ENCODE measurements at regions not wholly inside any gene's neighbourhood (a gene's known extent, or its start where the extent isn't known, plus 50 kb on each side); places are given as distances from the start of the nearest gene placed in this dataset.

GRCh38 chr10:108849688-108850087 is 1073.6 kb downstream of the XPNPEP1 start:
- TF ChIP-seq REST (IDR thresholded peaks at IDR 0.05; ENCODE audit: low read depth) (no peak), TAF1 (IDR thresholded peaks at IDR 0.05; ENCODE audit: low read depth) (no peak), EGR1 (IDR thresholded peaks at IDR 0.05) (no peak), MAX (IDR thresholded peaks at IDR 0.05) (no peak), NFIC (IDR thresholded peaks at IDR 0.05) (no peak), ZBTB7A (IDR thresholded peaks at IDR 0.05; ENCODE audit: low read depth) (no peak), USF1 (IDR thresholded peaks at IDR 0.05) (no peak), TEAD4 (IDR thresholded peaks at IDR 0.05) (no peak), FOXM1 (IDR thresholded peaks at IDR 0.05; ENCODE audit: borderline replicate concordance, low read depth) (no peak), EP300 (IDR thresholded peaks at IDR 0.05; ENCODE audit: borderline replicate concordance) (no peak), CEBPB (IDR thresholded peaks at IDR 0.05) (no peak), RAD21 (IDR thresholded peaks at IDR 0.05; ENCODE audit: low read depth) (no peak), CREB1 (IDR thresholded peaks at IDR 0.05; ENCODE audit: low read depth) (no peak), TCF12 (IDR thresholded peaks at IDR 0.05; ENCODE audit: low read depth) (no peak), YY1 (IDR thresholded peaks at IDR 0.05; ENCODE audit: low read depth) (no peak)

- no peak for TF ChIP-seq YY1 (IDR thresholded peaks at IDR 0.05; ENCODE audit: low read depth)
- no peak for TF ChIP-seq TCF12 (IDR thresholded peaks at IDR 0.05; ENCODE audit: low read depth)
- TF ChIP-seq EP300 (IDR thresholded peaks at IDR 0.05; ENCODE audit: borderline replicate concordance): no peak
- no peak for TF ChIP-seq NFIC (IDR thresholded peaks at IDR 0.05)
- TF ChIP-seq CEBPB (IDR thresholded peaks at IDR 0.05): no peak
- no peak for TF ChIP-seq RAD21 (IDR thresholded peaks at IDR 0.05; ENCODE audit: low read depth)
These were observed 1074.1 kb downstream of the XPNPEP1 start for GRCh38 chr10:108849186-108849585.

- no peak for TF ChIP-seq CEBPB (IDR thresholded peaks at IDR 0.05)
- no peak for TF ChIP-seq EGR1 (IDR thresholded peaks at IDR 0.05)
- TF ChIP-seq CREB1 (IDR thresholded peaks at IDR 0.05; ENCODE audit: low read depth): no peak
- TF ChIP-seq RAD21 (IDR thresholded peaks at IDR 0.05; ENCODE audit: low read depth): no peak
- no peak for TF ChIP-seq REST (IDR thresholded peaks at IDR 0.05; ENCODE audit: low read depth)
- no peak for TF ChIP-seq FOXM1 (IDR thresholded peaks at IDR 0.05; ENCODE audit: borderline replicate concordance, low read depth)
- no peak for TF ChIP-seq NFIC (IDR thresholded peaks at IDR 0.05)
- TF ChIP-seq YY1 (IDR thresholded peaks at IDR 0.05; ENCODE audit: low read depth): no peak
- no peak for TF ChIP-seq TAF1 (IDR thresholded peaks at IDR 0.05; ENCODE audit: low read depth)
- no peak for TF ChIP-seq TEAD4 (IDR thresholded peaks at IDR 0.05)
- no peak for TF ChIP-seq MAX (IDR thresholded peaks at IDR 0.05)
- TF ChIP-seq ZBTB7A (IDR thresholded peaks at IDR 0.05; ENCODE audit: low read depth): no peak
- TF ChIP-seq EP300 (IDR thresholded peaks at IDR 0.05; ENCODE audit: borderline replicate concordance): no peak
- no peak for TF ChIP-seq USF1 (IDR thresholded peaks at IDR 0.05)
- no peak for TF ChIP-seq TCF12 (IDR thresholded peaks at IDR 0.05; ENCODE audit: low read depth)
These were observed 1075.3 kb downstream of the XPNPEP1 start for GRCh38 chr10:108848046-108848445.

GRCh38 chr10:108840944-108841343 is 1082.4 kb downstream of the XPNPEP1 start:
- TF ChIP-seq FOXM1 (IDR thresholded peaks at IDR 0.05; ENCODE audit: borderline replicate concordance, low read depth): no peak
- TF ChIP-seq TAF1 (IDR thresholded peaks at IDR 0.05; ENCODE audit: low read depth): no peak
- no peak for TF ChIP-seq RAD21 (IDR thresholded peaks at IDR 0.05; ENCODE audit: low read depth)
- TF ChIP-seq ZBTB7A (IDR thresholded peaks at IDR 0.05; ENCODE audit: low read depth): no peak
- TF ChIP-seq TCF12 (IDR thresholded peaks at IDR 0.05; ENCODE audit: low read depth): no peak
- TF ChIP-seq MAX (IDR thresholded peaks at IDR 0.05): no peak
- no peak for TF ChIP-seq EP300 (IDR thresholded peaks at IDR 0.05; ENCODE audit: borderline replicate concordance)
- no peak for TF ChIP-seq NFIC (IDR thresholded peaks at IDR 0.05)
- TF ChIP-seq CEBPB (IDR thresholded peaks at IDR 0.05): no peak
- TF ChIP-seq EGR1 (IDR thresholded peaks at IDR 0.05): no peak
- no peak for TF ChIP-seq TEAD4 (IDR thresholded peaks at IDR 0.05)
- TF ChIP-seq USF1 (IDR thresholded peaks at IDR 0.05): no peak
- TF ChIP-seq YY1 (IDR thresholded peaks at IDR 0.05; ENCODE audit: low read depth): no peak

GRCh38 chr10:108836362-108836761 is 1086.9 kb downstream of the XPNPEP1 start:
- TF ChIP-seq RAD21 (IDR thresholded peaks at IDR 0.05; ENCODE audit: low read depth) (no peak), CREB1 (IDR thresholded peaks at IDR 0.05; ENCODE audit: low read depth) (no peak), TEAD4 (IDR thresholded peaks at IDR 0.05) (no peak), CEBPB (IDR thresholded peaks at IDR 0.05) (no peak)

All from Ishikawa (cell line).